GM12865 (cell line): ENCODE measurements at regions not wholly inside any gene's neighbourhood (a gene's known extent, or its start where the extent isn't known, plus 50 kb on each side); places are given as distances from the start of the nearest gene placed in this dataset.

Experiments
- DNase-seq: peaks from one replicate; pipeline ENCODE4 v3.0.0; 2010; ENCODE audit warnings: low read depth
- H3K4me3 ChIP-seq: 2 replicates; pipeline ENCODE4 v1.5.1; 2011; ENCODE audit warnings: mild to moderate bottlenecking, low read depth, low read length, control low read depth
- CTCF ChIP-seq: IDR thresholded peaks from 2 replicates; pipeline ENCODE4 v1.5.1; 2011; ENCODE audit warnings: low read length, control low read depth, low read depth, inconsistent platforms; ENCODE audit not compliant: insufficient read depth; ENCODE audit errors: missing control alignments

DNA sequence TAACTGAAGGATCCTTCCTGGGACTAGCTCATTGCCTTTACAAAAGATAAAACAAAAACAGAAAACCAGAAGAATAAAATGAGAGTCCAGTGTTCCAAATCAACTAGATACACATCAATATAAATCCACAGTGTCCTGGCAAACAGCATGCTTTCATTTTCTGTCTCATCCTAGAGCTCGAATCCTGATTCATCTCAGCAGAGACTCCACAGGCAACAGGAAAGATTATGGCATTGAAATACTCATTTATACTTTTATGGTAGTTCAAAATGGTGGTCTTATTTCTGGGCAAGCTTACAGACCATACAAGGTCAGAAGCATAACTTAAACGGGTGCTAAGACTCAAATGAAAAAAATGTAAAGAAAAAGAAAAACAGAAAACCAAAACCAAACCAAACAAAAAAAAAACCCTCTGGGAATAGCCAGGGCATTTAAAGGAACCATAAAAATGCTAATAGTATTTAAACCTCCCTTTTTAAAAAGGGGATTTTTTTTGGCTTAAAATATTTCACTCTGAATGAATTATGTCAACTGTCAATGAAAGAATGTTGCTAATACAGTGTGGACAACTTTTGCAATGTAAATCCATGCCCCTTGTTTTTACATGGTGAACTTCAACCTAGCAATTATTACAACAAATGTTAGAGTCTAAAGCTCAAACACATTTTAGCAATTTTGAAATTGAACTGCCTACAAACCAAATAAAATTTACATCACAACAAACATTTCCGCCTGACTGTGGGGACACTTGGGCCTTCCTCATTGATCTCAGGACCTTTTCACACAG lies 57.9 kb downstream of the GPR101 start:
- DNase-seq = no peak
- no peak overlapping the region for H3K4me3 ChIP-seq
- TF ChIP-seq CTCF = no peak

DNA sequence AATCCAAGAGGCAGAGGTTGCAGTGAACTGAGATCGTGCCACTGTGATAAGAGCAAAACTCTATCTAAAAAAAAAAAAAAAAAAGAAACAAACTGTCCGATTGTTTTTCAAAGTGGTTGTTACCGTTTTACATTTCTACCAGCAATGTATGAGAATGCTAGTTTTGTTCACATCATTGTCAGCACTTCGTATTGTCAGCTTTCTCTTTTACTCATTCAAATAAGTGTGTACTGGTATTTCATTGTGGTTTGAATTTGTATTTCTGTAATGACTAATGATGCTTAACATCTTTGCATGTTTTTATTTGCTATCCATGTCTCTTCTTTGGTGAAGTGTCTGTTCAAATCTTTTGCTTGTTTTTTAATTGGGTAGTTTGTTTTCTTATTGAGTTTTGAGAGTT lies 65.8 kb downstream of the GPR101 start:
- H3K4me3 ChIP-seq = no peak overlapping the region
- no peak for TF ChIP-seq CTCF
- no peak for DNase-seq

DNA sequence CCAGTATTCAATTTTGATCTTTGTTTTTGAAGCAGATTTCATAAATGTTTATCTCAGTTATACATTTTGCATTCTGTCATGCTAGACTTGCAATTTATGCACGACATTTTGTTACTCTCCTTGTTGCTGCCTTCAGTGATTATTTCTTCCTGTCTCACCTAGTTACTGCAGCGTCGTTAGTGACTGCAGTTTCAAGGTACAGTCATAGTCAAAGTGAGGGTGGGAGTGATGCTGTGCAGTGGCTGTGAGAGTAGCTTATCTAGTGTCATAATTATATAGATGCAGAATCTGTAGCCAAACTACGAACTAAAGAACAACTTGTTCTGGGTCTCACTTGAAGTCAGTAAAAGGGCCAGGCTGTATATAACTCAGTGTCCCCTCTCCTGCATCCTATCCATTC lies 69.8 kb downstream of the GPR101 start:
- DNase-seq = no peak
- no peak for TF ChIP-seq CTCF
- H3K4me3 ChIP-seq = no peak overlapping the region

GRCh38 chrX:136961594-136962135 lies 72.1 kb downstream of the GPR101 start:
- DNase-seq = no peak
- TF ChIP-seq CTCF = no peak
- no peak overlapping the region for H3K4me3 ChIP-seq

DNA sequence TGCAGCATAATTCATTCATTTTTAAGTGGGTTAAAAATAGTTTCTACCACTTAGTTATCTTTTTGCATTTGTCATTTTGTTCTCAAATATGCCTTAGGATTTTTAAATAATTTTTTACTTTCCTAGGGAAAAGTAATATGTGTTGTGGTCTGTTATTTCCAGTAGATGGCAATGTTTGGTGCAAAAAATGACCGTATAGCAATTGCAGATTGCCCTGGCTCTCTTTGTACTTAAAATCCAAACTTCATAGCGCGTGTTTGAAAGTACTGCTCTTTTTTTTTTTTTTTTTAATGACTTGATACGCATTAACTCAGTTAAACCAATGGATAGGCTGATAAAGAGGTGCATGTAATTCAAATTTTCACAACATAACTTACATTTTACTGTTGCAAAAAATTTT lies 74.4 kb upstream of the RBMX start:
- no peak for TF ChIP-seq CTCF
- DNase-seq = peak; percentile 23
- H3K4me3 ChIP-seq = no peak overlapping the region

DNA sequence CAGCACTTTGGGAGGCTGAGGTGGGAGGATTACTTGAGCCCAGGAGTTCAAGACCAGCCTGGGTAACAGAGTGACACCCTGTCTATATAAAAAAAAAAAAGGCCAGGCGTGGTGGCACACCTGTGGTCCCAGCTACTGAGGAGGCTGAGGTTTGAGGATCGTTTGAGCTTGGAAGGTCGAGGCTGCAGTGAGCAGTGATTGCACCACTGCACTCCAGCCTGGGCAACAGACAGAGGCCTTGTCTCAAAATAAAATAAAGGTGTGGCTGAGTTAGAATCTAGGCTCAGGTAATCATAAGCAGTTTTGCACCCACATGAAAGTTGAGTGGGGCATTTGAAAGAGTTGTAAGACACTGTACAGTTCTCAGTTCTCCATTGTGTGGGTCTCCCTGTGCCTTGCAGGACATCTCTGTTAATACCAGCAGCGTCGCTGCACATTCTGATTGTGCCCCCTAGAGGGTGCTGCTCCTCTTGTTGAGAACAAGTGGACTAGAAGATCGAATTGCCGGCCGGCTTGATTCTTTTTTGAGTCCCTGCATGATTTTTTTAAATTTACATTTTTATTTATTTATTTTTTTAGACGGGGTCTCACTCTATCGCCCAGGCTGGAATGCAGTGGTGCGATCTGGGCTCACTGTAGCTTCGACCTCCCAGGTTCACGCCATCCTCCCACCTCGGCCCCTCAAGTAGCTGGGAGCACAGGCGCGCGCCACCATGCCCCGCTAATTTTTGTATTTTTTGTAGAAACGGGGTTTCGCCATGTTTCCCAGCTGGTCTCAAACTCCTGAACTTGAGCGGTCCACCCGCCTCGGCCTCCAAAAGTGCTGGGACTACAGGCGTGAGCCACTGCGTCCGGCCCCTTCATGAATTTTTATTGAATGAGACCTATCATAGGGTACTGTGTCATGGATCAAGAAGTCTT lies 73.6 kb upstream of the RBMX start:
- H3K4me3 ChIP-seq = no peak overlapping the region
- peak; percentile 85 for DNase-seq
- peak; percentile 64 for TF ChIP-seq CTCF
